IPS-18c (cell line): ENCODE measurements at regions not wholly inside any gene's neighbourhood (a gene's known extent, or its start where the extent isn't known, plus 50 kb on each side); places are given as distances from the start of the nearest gene placed in this dataset.

Experiments
- H3K4me3 ChIP-seq: 2 replicates; pipeline ENCODE4 v1.7.0; 2013; ENCODE audit warnings: low read depth, mild to moderate bottlenecking, low read length, moderate library complexity; ENCODE audit not compliant: insufficient read depth
- H3K9me3 ChIP-seq: one replicate; pipeline ENCODE4 v1.6.1; 2013; ENCODE audit warnings: mild to moderate bottlenecking, low read length, moderate library complexity; ENCODE audit not compliant: control insufficient read depth, insufficient read depth

DNA sequence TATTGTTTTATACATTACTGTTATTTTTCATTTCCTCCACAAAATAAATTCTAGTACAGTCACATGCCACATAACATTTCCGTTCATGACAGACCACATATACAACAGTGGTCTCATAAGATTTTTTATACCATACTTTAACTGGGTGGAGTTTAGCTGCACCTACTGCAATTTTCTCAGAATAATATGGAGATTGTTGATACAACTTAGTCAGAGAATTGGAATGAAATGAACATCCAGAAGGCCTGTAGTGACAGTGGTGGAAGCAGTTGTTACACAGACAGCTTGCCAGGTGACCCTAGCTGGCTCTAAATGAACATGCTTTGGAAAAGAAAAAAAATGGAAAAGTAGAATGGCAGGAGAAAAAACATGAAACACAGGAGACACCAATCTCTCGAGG is 183.2 kb upstream of the TCF21 start:
- H3K9me3 ChIP-seq = no peaks in the 10 kb centered on the region
- H3K4me3 ChIP-seq = no peak overlapping the region

DNA sequence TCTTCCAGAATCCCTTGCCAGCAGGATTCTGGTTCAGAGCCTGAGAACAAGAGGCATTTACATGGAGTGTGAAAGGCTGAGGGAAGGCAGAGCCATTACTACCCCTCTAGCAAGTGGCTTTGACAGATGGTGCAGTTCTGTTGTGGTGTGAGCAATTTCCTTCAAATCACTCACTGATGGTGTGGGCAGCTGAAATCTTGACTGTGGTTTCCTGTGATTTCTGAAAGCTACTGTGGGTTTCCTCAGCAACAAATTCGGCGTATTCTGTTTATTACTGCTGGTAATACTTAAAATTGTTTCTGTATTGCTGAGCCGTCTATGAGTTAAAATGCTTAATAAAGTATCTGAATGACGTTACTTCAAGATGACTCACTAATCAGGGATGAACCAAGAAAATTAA is 181.5 kb upstream of the TCF21 start:
- Histone ChIP-seq H3K9me3 (no peaks in the 10 kb centered on the region), H3K4me3 (no peak overlapping the region)

DNA sequence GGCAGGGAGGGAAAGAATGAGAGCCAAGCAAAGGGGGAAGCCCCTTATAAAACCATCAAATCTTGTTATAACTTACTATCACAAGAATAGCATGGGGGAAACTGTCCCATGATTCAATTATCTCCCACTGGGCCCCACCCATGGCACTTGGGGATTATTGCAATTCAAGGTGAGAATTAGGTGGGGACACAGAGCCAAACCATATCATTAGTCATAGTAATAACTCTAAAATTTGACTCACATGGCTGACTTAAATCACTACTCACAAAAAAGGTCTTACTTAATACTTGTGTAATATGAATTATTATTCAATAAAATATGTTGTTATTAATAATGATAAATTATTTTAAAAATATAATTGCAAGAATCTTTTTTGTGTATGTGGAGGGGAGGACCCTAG is 178.1 kb upstream of the TCF21 start:
- H3K9me3 ChIP-seq = no peaks in the 10 kb centered on the region
- H3K4me3 ChIP-seq = no peak overlapping the region

DNA sequence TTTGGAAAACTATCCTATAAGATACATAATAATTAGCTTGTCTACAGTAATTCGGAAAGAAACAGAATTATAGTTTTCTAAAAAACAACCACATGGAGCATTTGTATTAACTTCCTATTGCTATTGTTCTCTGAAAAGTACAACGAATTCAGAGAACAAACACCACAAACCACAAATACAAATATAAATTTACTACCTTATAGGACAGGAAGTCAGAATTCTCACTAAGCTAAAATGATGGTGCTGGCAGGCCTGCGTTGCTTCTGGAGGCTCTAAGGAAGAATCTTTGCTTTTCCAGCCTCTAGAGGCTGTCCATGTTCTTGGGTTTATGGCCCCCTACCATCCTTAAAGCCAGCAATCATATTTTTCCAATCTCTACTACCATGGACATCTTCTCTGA is 173.6 kb upstream of the TCF21 start:
- no peaks in the 10 kb centered on the region for H3K9me3 ChIP-seq
- no peak overlapping the region for H3K4me3 ChIP-seq

DNA sequence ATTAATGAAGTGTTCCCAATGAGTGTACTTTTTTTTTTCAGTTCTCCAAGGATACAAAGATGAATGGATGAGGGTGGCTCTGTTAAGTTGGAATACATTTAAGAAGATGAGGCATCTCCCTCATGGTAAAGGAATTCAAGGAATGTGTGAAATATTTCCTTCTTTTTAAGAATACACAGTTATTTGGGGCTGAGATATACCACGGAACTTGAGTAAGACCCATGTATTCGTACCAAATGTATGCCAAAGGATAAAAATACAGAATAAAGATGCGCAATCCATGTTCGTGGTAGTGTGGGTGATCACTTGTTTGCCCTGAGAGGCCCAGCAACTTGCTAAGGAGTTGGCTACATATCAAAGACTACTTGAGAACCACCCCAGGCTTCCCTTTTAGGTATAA is 164.2 kb upstream of the TCF21 start:
- Histone ChIP-seq H3K4me3 (no peak overlapping the region), H3K9me3 (no peaks in the 10 kb centered on the region)

DNA sequence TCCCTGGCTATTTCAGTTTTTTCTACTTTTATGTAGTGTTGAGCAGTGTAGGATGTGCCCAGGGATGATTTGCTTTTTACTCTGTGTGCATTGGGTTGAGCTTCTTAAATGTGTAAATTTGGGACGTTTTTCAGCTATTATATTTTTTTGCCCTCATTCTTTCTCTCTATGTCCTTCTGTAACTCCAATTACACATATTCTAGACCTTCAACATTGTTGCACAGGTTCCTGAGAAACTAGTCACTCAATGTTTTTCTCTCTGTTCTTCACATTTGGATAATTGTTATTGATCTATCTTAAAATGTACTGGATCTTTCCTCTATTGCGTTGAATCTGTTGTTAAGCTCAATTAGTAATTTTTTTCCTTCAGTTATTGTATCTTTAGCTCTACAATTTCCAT is 162.7 kb upstream of the TCF21 start:
- no peaks in the 10 kb centered on the region for H3K9me3 ChIP-seq
- H3K4me3 ChIP-seq = no peak overlapping the region

DNA sequence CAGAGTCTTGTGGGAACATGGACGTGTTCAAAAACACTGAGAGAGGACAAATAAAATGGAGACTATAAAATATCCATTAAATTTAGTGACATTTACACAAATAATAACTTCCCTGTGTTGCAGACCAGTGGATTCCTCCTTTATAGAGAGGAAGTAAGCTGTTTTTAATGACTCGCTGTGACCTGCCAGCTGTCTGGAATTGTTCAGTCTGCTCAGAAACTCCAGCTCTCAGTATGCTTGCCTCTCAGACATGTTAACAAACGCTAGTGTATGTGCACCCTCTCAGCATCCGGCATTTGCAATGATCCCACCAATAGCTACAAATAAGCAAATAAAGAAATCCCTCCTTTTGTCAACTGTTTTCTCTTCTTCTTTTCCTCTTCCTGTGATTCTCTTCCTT is 158.0 kb upstream of the TCF21 start:
- Histone ChIP-seq H3K9me3 (no peaks in the 10 kb centered on the region), H3K4me3 (no peak overlapping the region)

DNA sequence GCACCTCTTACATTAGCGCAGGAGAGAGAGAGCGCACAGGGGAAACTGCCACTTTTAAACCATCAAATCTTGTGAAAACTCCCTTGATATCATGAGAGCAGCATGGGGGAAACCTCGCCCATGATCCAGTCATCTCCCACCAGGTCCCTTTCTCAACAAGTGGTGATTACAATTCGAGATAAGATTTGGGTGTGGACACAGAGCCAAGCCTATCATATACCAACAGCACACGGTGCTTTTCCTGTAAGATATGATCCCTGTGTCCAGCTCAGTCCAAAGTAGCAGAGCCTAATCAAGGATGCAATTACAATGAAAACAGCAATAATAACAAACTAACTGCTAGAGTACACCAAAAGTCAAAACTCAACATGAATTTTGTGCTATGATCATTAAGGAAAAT is 148.7 kb upstream of the TCF21 start:
- Histone ChIP-seq H3K9me3 (no peaks in the 10 kb centered on the region), H3K4me3 (no peak overlapping the region)

DNA sequence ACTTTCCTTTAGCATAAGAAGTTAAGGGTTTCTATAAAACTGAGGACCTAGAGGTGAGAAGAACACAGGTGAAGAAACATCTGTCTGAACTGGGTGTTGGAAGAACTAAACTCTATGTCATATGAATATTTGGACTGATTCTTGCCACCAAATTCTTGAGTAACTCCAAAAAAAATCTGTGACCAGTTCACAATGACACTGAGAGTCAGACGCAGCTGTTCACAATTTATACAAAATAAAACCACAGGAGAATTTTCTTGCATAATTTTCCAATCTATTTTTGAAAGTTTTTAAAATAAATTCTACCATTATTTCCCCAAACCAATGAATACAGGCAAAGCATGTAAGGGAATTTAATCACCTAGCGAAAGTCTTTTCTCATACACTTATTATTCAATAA is 148.1 kb upstream of the TCF21 start:
- Histone ChIP-seq H3K9me3 (no peaks in the 10 kb centered on the region), H3K4me3 (no peak overlapping the region)

DNA sequence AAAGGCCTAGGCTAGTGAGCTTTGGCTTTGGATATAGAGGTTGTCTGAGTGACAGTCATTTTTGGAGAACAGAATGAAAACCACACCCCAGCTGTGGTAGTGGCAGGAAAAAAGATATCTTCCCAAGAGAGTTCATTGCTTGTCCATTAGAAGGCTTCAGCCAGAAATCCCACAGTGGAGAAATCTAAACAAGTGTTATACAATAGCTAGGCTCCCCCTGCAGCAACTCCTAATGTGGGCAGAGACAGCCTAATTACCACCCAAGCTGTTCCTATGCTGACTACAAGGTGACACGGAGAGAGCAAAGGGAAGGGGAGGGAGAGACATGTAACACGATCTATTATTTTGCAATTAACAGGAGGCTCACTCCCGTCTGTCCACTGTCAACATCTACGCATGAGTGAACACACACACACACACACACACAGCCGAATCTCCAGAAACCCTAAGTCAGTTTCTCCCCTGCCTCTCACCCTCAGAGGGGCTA is 147.5 kb upstream of the TCF21 start:
- H3K9me3 ChIP-seq = no peaks in the 10 kb centered on the region
- no peak overlapping the region for H3K4me3 ChIP-seq

DNA sequence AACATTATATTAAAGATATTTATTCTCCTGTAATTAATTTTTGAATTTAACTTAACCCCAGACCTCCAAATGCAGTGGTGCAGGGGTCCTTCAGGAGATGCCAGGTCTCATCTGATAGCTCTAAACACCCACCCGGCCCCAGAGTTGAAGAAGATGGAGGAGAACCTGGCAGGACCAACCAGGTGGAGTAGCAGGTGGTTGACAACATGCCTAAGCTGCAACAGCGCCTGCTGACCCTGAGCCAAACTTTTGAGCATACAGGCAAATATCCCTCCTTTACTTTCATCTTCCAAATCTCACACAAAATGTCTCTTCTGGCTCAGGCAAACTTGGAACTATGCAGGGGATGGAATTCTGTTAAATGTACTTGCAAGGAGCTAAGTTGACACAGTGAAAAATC is 145.3 kb upstream of the TCF21 start:
- Histone ChIP-seq H3K4me3 (no peak overlapping the region), H3K9me3 (no peaks in the 10 kb centered on the region)

DNA sequence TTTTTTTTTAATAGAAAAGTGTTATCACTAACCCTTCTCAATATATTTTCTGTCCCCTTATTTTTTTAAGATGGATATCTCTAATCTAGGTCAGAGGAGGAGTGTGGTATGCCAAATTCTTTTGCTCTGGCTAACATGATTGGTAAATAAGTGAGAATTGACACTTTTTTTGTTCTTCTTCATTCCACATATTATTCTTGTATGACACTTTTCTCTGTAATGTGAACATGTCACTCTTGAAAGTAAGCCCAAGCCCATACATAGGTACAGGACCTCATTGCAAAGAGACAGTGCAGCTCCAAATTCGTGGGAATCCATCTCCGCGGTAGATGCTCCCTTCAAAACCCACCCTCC is 142.5 kb upstream of the TCF21 start:
- no peak overlapping the region for H3K4me3 ChIP-seq
- H3K9me3 ChIP-seq = no peaks in the 10 kb centered on the region

DNA sequence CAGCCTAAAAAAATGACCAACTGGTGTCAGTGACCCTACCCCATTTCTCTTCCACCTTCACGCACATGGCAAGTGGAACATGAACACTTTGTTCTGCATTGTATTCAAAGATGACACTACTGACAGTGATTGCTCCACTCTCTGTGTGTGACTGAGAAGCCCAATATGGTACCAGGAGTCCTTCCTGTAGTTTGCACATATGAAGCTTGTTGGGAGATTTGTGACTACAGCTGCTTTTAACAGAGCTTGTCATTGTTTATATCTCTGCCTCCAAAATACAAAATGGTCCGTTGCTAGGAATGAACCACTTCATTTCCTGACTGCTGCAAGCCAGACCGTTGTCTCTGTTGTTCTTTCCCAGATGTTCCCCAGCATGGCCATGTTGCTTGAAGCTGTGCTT is 140.3 kb upstream of the TCF21 start:
- H3K9me3 ChIP-seq = no peaks in the 10 kb centered on the region

DNA sequence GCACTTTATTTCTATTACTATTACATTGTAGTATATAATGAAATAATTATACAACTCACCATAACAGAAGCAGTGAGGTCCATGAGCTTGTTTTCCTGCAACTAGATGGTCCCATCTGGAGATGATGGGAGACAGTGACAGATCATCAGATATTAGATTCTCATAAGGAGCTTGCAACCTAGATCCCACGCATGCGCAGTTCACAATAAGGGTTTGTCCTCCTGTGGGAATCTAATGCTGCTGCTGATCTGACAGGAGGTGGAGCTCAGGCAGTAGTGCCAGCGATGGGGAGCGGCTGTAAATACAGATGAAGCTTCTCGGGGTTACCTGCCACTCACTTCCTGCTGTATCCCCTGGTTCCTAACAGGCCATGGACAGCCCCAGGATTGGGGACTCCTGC is 139.5 kb upstream of the TCF21 start:
- Histone ChIP-seq H3K4me3 (no peak overlapping the region), H3K9me3 (no peaks in the 10 kb centered on the region)

More for the DNA sequence above, 140.3 kb upstream of the TCF21 start:
- no peak overlapping the region for H3K4me3 ChIP-seq

DNA sequence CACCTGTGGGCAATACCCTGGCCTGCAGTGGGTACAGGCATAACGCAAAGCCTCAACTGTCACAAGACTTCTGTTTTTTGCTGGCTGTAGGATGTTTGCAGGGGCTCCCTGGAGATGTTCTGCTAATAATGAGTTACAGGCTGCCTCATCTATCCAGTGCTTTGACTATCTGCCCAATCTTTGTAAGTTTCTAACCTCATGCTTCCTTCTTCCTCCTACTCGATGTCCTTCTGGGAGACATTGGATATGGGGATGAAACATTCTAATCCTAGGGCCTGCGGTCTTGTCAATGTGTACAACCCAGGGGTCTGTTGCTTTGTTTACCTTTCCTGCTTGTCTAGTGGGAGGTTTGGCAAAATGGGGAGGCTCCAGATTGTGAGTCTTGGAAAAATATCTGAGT is 136.8 kb upstream of the TCF21 start:
- H3K4me3 ChIP-seq = no peak overlapping the region
- H3K9me3 ChIP-seq = no peaks in the 10 kb centered on the region

DNA sequence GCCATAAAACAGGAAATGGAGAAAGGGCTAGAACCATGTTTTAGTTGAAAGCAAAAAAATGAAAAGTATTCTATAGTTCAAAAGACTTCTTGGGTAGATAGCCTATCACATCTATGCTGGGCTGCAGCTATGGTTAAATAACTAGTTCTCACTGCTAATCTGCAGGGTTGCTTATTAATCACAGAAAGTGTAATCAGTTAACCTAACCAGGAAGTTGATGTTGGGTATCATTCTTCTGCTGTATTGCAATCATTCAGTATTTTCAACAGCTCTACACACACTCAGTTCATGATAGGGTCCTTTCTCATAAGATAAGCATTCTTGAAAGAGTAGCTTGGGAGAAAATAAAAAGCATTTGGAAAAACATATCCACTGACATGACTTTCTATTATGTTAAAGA is 135.2 kb upstream of the TCF21 start:
- Histone ChIP-seq H3K9me3 (no peaks in the 10 kb centered on the region), H3K4me3 (no peak overlapping the region)

DNA sequence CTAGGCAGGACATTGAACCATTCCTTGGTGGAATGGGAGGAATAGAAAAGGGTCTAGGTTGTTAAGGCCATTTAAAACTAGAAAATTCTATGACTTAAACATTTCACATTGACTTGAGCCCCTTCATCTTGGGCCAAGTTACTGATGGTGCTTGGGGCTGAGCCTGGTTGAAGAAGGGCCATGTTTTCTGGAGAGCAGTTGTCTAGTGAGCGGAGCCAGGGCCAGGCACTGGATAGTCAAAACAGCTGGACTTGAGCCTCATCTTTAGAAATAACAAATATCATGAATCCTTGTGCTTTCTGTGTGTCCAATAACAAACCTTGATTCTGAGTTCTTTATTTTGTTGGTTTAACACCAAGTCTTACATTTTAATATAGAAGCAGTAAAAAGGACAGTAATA is 134.6 kb upstream of the TCF21 start:
- H3K4me3 ChIP-seq = no peak overlapping the region

DNA sequence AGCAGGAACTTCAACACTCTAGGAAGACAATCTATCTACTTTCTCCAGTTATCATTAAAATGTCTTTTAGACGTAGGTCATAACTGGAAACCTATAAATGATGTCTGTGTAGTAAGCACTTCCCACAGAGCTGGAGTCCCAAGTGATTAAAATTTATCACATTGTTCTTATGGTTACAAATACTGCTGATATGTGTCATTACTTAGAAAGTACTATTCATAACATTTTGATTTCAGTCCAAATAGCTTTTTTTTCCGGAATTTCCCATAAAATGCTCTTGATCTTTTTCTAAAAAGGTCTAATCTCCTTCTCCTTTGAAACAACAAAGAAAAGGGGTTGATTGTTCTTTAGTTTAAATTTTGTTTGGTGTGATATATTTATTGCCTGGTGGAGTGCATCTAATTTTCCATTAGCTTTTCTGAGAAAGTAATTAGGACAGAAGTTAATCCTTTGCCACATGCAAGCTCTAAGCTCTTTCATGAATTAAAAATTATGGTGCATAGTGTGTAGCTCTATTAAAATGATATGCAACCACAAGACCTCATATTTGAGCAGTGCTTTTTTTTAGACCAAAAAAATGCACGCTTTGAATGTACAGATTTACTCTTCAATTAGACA is 132.7 kb upstream of the TCF21 start:
- no peaks in the 10 kb centered on the region for H3K9me3 ChIP-seq
- H3K4me3 ChIP-seq = no peak overlapping the region

More for the DNA sequence above, 134.6 kb upstream of the TCF21 start:
- no peaks in the 10 kb centered on the region for H3K9me3 ChIP-seq

DNA sequence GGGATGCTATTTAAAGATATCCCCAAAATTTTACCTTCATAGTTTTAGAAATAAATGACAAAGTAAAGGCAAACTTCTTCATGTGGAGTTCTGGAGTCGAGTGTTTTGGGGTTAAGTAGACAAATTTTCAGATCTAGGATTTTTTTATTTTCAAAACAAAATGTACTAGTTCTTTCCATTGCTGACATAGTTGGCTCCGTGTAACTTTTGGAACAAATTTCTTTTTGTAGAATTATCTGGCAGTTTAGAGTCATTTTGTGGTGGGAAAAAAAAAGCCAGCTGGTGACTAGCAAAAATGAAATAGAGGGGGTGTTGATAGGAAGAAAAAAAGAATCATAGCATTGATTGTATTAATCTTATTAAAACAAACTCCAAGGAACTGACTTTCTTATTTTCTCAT is 131.6 kb upstream of the TCF21 start:
- Histone ChIP-seq H3K9me3 (no peaks in the 10 kb centered on the region), H3K4me3 (no peak overlapping the region)
